NCI-H1092 (cell line): ENCODE measurements at regions not wholly inside any gene's neighbourhood (a gene's known extent, or its start where the extent isn't known, plus 50 kb on each side); places are given as distances from the start of the nearest gene placed in this dataset.

Experiments used
- DNase-seq: peaks from one replicate; lab custom pipeline; 2025; lab: John Stamatoyannopoulos, UW

GRCh38 chr3:13266005-13266404, 154.1 kb downstream of the NUP210 start:
- DNase-seq: no peak

DNA sequence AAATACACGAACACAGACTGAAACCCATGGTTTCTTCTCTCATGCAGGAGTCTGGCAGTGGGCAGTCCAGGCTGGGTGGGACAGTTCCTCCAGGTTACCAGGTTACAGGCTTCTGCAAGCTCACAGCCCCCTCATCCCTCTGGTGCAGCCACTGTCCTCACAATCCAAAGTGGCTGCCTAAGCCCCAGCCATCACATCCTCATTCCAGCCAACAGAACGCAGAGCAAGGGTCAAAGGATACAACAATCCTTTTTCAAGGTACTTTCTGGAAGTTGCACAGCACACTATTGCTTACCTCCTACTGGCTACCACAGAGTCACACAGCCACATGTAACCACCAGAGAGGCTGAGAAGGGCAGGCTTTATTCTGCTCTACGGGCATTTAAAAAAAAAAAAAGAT, 154.6 kb downstream of the NUP210 start:
- no peak for DNase-seq

- DNase-seq: no peak
Measured at GRCh38 chr3:13265016-13265415, 155.1 kb downstream of the NUP210 start.

- no peak for DNase-seq
Measured at GRCh38 chr3:13264468-13264795, 155.7 kb downstream of the NUP210 start.

DNA sequence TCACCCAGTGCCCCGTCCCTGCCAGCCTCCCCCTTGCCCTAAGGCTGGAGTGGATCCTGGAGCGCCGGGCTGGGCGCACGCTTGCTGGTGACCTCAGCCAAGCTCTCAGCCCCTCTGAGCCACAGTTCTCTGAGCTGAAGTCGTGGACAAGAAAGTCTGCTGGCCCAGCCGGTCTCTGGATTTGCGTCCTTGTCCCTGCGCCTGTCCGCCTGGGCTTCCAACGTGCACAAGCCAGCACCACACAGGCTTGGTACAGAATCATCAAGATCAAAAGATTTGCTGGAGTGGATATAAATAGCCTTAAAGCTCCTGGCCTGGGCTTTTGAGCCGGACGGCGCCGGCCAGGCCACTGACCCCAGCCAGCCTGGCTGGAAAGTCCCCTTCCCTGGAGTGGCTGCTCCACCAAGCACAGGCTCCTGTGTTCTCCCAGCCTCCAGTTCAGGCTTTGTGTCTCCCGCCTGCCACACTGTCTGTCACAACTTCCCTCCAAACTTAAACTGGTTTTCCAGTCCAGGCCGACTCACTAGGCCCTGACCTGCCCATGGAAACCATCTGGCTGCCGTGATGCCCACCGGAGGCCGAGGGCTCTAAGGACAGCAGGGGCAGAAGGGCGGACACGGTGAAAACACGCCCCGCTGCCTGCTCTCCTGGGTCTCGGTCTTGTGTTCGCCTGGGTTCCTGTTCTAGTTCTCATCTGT, 156.2 kb downstream of the NUP210 start:
- DNase-seq: no peak

- DNase-seq: no peak
Measured at GRCh38 chr3:13262493-13263211, 157.5 kb downstream of the NUP210 start.

GRCh38 chr3:13261892-13262291, 158.2 kb downstream of the NUP210 start:
- no peak for DNase-seq

DNA sequence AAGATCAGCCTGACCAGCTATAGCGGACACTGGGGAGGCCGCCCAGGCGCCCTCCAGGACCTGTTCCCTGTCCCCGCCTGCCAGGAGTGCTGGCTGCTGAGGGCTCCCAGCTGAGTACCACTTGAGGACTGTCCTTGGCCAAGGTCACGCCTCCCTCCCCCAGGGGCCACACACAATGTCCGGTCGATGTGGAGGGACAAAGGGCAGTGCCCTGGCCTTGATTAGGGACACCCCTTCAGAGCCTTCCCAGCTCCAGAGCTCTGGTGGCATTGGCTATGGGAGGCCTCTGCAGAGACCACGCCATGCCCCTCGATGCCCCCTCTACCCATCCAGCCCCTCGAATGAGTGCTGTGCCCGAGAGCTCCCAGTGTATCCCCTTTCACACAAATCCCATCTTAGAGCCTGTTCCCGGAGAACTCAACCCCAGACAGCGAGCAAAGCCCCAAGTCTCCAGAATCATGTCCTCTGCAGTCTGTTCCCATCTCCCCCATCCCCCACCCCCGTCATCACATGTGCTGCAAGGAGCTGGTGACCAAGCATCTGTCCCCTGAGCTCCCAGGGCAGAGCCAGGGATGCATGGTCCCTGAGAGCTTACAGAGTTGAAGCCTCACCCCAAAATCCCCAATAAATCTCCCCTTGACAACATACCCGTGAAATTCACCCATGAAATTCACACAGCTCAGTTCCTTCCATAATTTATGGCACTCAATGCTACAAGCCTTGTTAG, 158.9 kb downstream of the NUP210 start:
- no peak for DNase-seq

DNA sequence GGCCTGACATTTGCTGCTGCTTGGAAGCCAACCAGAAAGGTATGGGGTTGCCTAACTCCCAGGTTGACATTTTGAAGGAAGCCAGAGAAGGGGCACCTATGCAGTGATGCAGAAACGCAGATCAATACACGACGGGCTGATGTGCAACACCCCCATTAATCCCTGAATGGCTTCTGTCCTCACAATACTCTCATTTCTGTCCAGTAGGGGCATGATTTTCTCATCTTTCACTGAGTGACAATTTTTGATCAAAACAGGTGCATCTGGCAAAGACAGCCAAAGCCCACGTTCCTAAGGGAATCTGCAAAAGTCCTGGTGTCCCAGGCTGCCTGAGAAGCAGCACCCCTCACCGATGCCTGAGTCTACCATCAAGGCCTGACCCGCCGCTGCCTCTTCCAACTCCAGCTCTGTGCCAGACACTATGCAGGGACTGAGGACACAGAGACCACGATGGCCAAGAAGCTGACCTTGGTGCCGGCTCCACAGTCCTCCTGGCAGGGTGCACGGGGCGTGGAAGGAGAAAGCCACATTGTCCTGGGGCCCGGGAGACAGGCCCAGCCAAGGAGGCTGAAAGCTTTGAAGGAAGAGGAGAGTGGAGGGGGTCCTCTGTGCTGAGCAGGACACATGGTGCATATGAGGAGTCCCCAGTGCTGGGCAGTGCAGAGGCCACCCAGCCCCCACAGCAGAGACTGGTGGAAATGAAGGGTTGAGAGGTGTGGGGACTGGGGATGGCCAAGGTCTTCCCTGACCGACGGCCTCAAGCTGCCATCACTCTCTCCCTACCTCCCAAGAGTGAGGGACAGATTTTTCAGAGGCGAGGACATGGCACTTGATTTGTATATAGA, 159.6 kb downstream of the NUP210 start:
- DNase-seq: no peak

DNA sequence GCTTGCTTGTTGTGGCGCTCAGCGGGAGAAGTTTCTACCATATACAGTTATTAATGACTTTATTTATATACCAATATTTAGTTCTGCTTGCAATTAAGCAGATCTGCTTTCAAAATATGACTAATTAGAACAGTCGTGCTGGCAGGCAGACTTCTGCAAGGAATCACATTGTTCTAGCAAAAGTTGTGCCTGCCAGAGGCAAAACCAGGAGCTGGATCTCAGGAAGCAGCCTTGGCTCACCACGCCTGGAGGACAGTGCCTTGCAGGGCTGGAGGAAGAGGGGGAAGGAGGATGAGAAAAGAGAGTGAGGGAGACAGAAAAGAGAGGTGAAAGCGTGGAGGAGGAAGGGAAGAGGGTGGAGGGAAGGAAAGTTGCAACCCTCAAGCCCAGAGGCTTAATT, 160.3 kb downstream of the NUP210 start:
- DNase-seq: no peak

- DNase-seq: no peak
Measured at GRCh38 chr3:13258986-13259514, 161.1 kb downstream of the NUP210 start.

- DNase-seq: no peak
Measured at GRCh38 chr3:13258280-13258679, 161.8 kb downstream of the NUP210 start.

DNA sequence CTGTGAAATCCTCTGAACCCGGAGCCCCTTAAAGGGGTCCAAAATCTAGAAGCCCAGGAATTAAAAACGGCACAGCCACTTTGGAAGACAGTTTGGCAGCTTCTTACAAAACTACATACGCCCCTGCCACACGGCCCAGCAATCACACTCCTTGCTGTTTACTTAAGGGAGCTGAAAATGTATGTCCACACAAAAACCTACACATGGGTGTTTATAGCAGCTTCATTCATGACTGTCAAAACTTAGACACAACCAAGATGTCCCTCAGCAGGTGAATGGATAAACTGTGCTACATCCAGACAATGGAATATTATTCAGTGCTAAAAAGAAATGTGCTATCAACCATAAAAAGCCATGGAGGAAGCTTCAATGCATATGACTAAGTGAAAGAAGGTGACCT, 162.5 kb downstream of the NUP210 start:
- no peak for DNase-seq

DNA sequence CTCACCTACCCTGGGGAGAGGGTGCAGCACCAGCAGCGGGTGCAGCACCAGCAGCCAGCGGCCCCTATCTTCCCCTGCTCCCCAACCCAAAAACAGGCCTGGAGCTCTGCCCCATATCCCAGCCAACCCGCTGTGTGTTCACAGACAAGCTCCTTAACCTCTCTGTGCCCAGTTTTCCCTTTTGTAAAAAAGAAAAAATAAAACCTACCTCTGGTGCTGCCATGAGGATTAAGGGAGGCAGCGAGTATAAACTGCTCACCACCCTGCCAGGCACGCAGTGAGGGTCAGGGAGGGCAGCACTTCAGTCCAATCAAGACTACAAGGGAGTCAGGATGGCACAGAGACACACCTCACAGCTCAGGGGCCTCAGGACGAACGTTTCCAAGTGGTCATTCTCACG, 163.3 kb downstream of the NUP210 start:
- DNase-seq: no peak

DNA sequence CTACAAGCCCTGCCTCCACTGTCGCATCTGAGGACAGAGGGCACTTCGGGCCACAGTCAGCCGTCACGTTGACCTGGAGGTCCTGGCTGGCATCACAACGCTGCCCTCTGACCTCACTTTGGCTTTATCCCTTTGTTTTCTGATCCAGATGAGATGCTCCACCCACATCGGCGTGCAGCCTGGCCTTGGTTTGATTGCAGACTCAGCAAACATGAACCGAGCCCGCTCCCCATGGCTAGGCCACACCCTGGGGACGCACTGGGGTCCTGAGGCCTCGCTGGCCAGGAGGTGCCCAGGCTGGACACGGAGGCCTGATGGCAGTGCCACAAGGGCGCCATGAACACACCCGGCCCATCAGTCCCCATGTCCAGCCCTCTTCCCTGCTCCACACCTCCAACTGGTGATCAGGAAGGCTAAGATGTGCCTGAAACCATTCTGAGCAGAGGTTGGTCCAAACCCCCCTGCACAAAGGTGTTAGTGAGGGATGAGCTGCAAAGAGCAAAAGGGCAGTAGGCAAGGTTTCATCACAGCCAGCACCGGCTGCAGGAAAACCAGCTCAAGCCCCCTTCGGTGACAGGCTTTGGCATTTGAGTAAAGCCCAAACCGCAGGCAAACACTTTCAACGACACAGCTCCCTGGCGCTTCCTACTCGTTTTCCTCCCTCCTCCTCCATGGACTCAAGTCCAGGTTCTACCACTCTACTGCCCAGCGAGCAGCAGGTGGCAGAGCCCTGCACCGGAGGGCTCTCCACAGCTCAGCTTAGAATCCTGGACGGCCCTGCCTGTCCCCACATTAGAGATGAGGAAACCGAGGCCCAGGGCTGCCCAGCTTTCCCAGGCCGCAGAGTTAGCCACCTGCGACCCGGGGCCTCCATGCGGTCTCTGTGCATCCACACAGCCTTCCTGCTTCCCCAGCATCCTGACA, 165.8 kb downstream of the NUP210 start:
- no peak for DNase-seq

GRCh38 chr3:13253208-13253937, 166.7 kb downstream of the NUP210 start:
- no peak for DNase-seq

DNA sequence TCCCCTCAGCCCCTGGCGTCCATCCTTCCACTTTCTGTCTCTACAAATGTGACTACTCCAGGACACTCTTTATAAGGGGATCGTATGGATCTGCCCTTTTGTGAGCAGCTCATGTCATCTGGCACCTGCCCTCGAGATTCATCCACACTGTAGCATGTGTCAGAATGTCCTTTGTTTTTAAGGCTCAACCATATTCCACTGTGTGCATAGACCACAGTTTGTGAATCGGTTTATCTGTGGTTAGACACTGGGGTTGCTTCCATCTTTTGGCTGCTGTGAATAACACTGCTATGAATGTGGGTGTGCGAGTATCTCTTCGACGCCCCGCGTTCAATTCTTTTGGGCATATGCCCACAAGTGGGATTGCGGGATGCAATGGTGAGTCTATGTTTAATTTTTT, 167.9 kb downstream of the NUP210 start:
- DNase-seq: no peak

GRCh38 chr3:13251166-13251903, 168.8 kb downstream of the NUP210 start:
- DNase-seq: no peak

DNA sequence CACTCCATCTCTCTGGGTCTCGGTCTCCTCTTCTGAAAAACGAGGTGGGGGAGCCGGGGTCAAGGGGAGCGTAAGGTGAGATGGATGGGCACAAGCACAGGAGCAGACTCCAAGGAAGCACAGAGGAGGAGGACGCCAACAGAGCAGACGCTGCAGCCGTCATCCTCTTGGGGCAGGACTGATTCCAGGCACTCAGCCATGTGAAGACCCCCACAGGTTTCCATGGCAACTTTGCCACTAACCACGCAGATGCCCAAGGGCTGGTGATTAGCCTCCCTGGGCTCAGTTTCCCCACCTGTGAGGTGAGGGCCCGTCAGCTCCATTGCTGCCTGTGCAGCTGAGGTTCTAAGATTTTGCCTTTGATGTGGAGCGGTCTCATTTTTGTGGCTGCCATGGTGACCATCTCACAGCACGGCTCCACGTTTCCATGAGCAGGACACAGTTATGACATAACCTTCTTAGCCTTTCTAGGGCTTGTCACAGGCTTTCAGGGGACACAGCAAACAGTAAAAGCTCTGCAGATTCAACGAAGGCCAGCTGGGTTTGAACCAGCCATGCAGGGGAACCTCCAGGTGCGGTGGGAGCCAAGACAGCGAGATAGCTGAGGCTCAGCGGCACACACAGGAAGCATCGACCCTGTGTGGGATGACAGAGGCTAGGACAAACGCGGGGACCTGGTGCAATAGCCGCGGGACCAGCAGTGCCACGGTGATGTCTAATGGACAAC, 170.3 kb downstream of the NUP210 start:
- no peak for DNase-seq
